DMS 273 (cell line): ENCODE measurements at regions not wholly inside any gene's neighbourhood (a gene's known extent, or its start where the extent isn't known, plus 50 kb on each side); places are given as distances from the start of the nearest gene placed in this dataset.
"Not testable (repeated sequence)": the region's sequence is repeated elsewhere in the genome, so short reads cannot be mapped to it uniquely, and the experiment has no call there.

Experiments
- DNase-seq: peaks from one replicate; lab custom pipeline; 2025; ENCODE audit not compliant: unreplicated experiment; lab: John Stamatoyannopoulos, UW

- no peak for DNase-seq
Measured at GRCh38 chr9:107587191-107587963, 97.8 kb upstream of the KLF4 start.

- DNase-seq: no peak
Measured at GRCh38 chr9:107586493-107586892, 96.9 kb upstream of the KLF4 start.

GRCh38 chr9:107585465-107585864 is 95.9 kb upstream of the KLF4 start:
- no peak for DNase-seq

- DNase-seq: no peak
Measured at GRCh38 chr9:107584944-107585343, 95.4 kb upstream of the KLF4 start.

- DNase-seq: no peak
Measured at GRCh38 chr9:107584186-107584585, 94.6 kb upstream of the KLF4 start.

GRCh38 chr9:107577140-107577776 is 87.7 kb upstream of the KLF4 start:
- no peak for DNase-seq

- DNase-seq: no peak
Measured at GRCh38 chr9:107571148-107571547, 81.6 kb upstream of the KLF4 start.

- no peak for DNase-seq
Measured at GRCh38 chr9:107569174-107569573, 79.6 kb upstream of the KLF4 start.

- not testable (repeated sequence) for DNase-seq
Measured at GRCh38 chr9:107568406-107568805, 78.8 kb upstream of the KLF4 start.

- DNase-seq: no peak
Measured at GRCh38 chr9:107567462-107567861, 77.9 kb upstream of the KLF4 start.

GRCh38 chr9:107566611-107567061 is 77.1 kb upstream of the KLF4 start:
- no peak for DNase-seq

GRCh38 chr9:107562798-107563197 is 73.2 kb upstream of the KLF4 start:
- DNase-seq: no peak

- DNase-seq: no peak
Measured at GRCh38 chr9:107559494-107560086, 70.0 kb upstream of the KLF4 start.

GRCh38 chr9:107557236-107557990 is 67.8 kb upstream of the KLF4 start:
- no peak for DNase-seq

GRCh38 chr9:107554636-107555035 is 65.1 kb upstream of the KLF4 start:
- no peak for DNase-seq

- DNase-seq: no peak
Measured at GRCh38 chr9:107548298-107549142, 59.0 kb upstream of the KLF4 start.

- DNase-seq: no peak
Measured at GRCh38 chr9:107547772-107548297, 58.3 kb upstream of the KLF4 start.

GRCh38 chr9:107547303-107547702 is 57.7 kb upstream of the KLF4 start:
- no peak for DNase-seq

- no peak for DNase-seq
Measured at GRCh38 chr9:107546859-107547258, 57.3 kb upstream of the KLF4 start.

GRCh38 chr9:107545036-107545435 is 55.5 kb upstream of the KLF4 start:
- DNase-seq: no peak
